Suprapubic skin (tissue), 3 donors: ENCODE measurements at regions not wholly inside any gene's neighbourhood (a gene's known extent, or its start where the extent isn't known, plus 50 kb on each side); places are given as distances from the start of the nearest gene placed in this dataset.

ENCODE experiments used
- POLR2A ChIP-seq, 2 donors: fragments of 450-650 bp; IDR thresholded peaks; one replicate each; pipeline ENCODE4 v1.6.1; 2017; ENCODE audit warnings: antibody characterized with exemption in 2 of 2, mild to moderate bottlenecking in 2 of 2, moderate library complexity in 2 of 2
- TF ChIP-seq, protein P1 (sequence below), 2 donors: fragments of 200-600 bp in 1 of 2; fragments of 450-650 bp in 1 of 2; sonication (generic) in 1 of 2; IDR thresholded peaks; one replicate each; pipeline ENCODE4 v1.5.1; 2016 to 2019; ENCODE audit warnings: antibody characterized with exemption in 2 of 2, mild to moderate bottlenecking in 1 of 2, moderate library complexity in 1 of 2

DNA sequence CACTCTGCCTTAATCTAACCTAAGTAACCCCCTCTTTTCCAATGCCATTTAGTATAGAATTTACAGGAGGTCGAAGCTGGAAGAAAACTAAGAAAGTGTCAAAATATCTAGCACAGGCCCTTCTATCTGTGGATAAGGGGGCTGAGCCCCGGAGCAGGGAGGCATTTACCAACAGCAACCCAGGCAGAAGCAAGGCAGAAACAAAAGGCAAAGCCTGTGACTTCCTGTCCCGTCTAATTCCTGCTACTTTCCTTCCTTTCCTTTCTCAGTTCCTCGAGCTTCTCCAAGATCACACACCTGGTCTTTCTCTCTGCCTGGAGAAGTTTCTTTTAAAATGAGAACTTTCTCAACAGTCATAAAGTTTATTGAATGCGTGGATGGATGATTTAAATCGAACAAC is 146.0 kb downstream of the FOXA2 start:
- TF ChIP-seq, protein P1, sequence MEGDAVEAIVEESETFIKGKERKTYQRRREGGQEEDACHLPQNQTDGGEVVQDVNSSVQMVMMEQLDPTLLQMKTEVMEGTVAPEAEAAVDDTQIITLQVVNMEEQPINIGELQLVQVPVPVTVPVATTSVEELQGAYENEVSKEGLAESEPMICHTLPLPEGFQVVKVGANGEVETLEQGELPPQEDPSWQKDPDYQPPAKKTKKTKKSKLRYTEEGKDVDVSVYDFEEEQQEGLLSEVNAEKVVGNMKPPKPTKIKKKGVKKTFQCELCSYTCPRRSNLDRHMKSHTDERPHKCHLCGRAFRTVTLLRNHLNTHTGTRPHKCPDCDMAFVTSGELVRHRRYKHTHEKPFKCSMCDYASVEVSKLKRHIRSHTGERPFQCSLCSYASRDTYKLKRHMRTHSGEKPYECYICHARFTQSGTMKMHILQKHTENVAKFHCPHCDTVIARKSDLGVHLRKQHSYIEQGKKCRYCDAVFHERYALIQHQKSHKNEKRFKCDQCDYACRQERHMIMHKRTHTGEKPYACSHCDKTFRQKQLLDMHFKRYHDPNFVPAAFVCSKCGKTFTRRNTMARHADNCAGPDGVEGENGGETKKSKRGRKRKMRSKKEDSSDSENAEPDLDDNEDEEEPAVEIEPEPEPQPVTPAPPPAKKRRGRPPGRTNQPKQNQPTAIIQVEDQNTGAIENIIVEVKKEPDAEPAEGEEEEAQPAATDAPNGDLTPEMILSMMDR (IDR thresholded peaks at IDR 0.05): no peak
- no peak for TF ChIP-seq POLR2A (IDR thresholded peaks at IDR 0.05)
